ENCODE measurements at regions not wholly inside any gene's neighbourhood (a gene's known extent, or its start where the extent isn't known, plus 50 kb on each side); places are given as distances from the start of the nearest gene placed in this dataset.

DNA sequence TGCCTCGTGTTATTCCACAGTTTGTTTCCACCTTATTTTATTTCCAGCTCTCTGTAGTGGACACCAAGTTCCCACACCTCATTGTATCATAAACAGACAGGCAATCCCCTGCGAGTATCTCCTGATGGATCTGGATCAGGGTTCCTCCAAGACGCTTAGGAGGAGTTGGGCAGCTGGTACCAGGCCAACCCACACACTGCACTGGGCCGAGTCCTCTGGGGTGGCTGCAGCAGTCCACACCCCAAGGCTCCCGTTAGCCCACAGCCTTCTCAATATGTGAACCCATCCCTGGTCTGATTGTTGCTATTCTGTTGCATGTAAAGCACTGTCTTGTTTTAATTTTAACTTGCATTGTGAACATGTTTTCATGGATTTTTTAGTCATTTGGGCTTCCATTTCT is 178.8 kb upstream of the RAB6C start:
- H3K9me3 ChIP-seq = no peaks in the 10 kb centered on the region
- ATAC-seq = no peak
- TF ChIP-seq, protein P1, sequence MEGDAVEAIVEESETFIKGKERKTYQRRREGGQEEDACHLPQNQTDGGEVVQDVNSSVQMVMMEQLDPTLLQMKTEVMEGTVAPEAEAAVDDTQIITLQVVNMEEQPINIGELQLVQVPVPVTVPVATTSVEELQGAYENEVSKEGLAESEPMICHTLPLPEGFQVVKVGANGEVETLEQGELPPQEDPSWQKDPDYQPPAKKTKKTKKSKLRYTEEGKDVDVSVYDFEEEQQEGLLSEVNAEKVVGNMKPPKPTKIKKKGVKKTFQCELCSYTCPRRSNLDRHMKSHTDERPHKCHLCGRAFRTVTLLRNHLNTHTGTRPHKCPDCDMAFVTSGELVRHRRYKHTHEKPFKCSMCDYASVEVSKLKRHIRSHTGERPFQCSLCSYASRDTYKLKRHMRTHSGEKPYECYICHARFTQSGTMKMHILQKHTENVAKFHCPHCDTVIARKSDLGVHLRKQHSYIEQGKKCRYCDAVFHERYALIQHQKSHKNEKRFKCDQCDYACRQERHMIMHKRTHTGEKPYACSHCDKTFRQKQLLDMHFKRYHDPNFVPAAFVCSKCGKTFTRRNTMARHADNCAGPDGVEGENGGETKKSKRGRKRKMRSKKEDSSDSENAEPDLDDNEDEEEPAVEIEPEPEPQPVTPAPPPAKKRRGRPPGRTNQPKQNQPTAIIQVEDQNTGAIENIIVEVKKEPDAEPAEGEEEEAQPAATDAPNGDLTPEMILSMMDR (IDR thresholded peaks at IDR 0.05) = no peak
- H3K36me3 ChIP-seq = no peaks in the 10 kb centered on the region
- DNase-seq = no peak
- H3K27me3 ChIP-seq = peaks cover 0 to 10% of the 10 kb centered on the region in 2 donors
- no peak overlapping the region for H3K27ac ChIP-seq
- H3K4me3 ChIP-seq = no peak overlapping the region
- intact Hi-C loops (cut with DNase I) = no loop called here
- H3K4me1 ChIP-seq = no peaks in the 10 kb centered on the region

DNA sequence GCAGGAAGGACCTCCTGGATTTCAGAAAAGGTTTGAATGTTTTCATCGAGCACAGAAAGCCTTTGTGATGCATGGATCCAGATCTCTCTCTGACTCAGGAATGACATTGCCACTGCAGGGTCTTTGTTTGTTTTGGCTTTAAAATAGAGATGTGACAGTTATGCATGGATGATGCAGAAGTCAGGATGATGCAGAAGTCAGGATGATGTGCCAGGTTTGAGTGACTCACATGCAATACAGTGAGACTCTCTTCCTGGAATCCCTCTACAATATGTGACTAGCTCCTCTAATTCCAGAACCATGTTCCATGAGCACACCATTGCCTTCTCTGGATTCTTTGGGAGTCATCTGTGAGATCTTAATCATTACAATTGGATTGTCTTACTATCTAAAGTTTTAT is 177.9 kb upstream of the RAB6C start:
- Histone ChIP-seq H3K4me1 (no peaks in the 10 kb centered on the region), H3K36me3 (no peaks in the 10 kb centered on the region), H3K9me3 (no peaks in the 10 kb centered on the region), H3K4me3 (no peak overlapping the region), H3K27ac (no peak overlapping the region), H3K27me3 (peaks cover 0 to 10% of the 10 kb centered on the region in 2 donors)
- TF ChIP-seq, protein P1 (IDR thresholded peaks at IDR 0.05) = no peak
- no peak for DNase-seq
- intact Hi-C loops (cut with DNase I) = no loop called here
- ATAC-seq = no peak

DNA sequence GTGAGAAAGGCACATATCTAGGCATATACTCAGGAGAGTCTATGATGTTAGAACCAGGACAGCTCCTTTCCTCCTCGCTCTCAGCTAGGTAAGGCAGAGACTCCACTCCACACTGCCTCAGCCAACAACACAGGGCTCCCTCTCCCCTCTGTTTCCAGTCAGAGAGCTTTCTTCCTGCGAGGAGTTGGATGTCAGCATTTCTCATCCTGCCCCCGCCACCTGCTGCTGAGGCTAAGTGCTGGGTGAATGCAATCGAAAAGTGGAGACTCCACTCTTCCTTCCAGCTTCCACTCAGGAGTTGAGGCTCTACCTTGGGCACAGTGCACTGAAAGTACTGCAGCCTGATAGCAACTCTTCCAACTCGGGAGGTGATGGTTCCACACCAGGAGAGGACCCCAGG is 177.2 kb upstream of the RAB6C start:
- Histone ChIP-seq H3K27ac (no peak overlapping the region), H3K9me3 (no peaks in the 10 kb centered on the region), H3K4me1 (no peaks in the 10 kb centered on the region), H3K36me3 (no peaks in the 10 kb centered on the region), H3K4me3 (no peak overlapping the region), H3K27me3 (peaks cover 0 to 10% of the 10 kb centered on the region in 2 donors)
- TF ChIP-seq, protein P1 (IDR thresholded peaks at IDR 0.05) = no peak
- ATAC-seq (no peak), DNase-seq (no peak)
- intact Hi-C loops (cut with DNase I) = no loop called here

DNA sequence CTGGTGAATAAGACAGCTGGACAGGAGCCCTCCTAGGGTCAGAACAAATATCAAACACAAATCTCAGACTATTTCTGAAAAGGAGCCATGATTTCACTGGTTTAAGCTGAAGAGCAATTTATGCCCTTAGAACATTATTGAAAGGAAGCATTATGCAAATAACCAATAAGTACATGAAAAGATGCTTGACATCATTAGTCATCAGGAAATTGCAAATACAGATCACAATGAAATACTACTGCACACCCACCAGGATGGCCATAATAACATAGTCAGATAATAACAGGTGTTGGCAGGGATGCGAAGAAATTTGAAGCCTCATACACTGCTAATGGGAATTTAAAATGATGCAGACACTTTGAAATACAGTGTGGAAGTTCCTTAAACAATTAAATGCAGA is 176.4 kb upstream of the RAB6C start:
- TF ChIP-seq, protein P1 (IDR thresholded peaks at IDR 0.05) = no peak
- Histone ChIP-seq H3K27me3 (peaks cover 0 to 10% of the 10 kb centered on the region in 2 donors), H3K4me3 (no peak overlapping the region), H3K36me3 (no peaks in the 10 kb centered on the region), H3K9me3 (no peaks in the 10 kb centered on the region), H3K27ac (no peak overlapping the region), H3K4me1 (no peaks in the 10 kb centered on the region)
- DNase-seq = no peak
- intact Hi-C loops (cut with DNase I) = no loop called here
- no peak for ATAC-seq

DNA sequence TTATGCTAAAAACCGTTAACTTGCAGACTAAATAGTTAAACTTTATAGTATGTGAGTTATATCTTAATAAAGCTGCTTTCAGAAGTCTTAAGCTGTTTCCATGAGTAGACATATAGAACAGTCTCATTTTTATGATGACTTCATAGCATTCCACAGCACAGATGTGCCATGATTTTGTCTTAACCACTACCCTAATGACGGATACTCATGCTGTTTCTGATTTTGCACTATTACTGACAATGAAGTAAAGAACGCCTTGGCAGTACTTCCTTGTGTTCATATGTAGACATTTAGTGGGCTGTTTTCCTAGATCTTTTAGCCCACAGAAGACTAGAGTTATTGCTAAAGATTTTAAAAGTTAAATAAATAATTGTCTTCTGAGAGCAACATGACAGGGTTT is 175.6 kb upstream of the RAB6C start:
- Histone ChIP-seq H3K9me3 (no peaks in the 10 kb centered on the region), H3K27me3 (peaks cover 0 to 10% of the 10 kb centered on the region in 2 donors), H3K4me3 (no peak overlapping the region), H3K27ac (no peak overlapping the region), H3K36me3 (no peaks in the 10 kb centered on the region), H3K4me1 (no peaks in the 10 kb centered on the region)
- intact Hi-C loops (cut with DNase I) = no loop called here
- DNase-seq (no peak), ATAC-seq (no peak)
- TF ChIP-seq, protein P1 (IDR thresholded peaks at IDR 0.05) = no peak
